Panc1 (cell line): ENCODE measurements at regions not wholly inside any gene's neighbourhood (a gene's known extent, or its start where the extent isn't known, plus 50 kb on each side); places are given as distances from the start of the nearest gene placed in this dataset.

Source experiments
- CTCF ChIP-seq: fragments of 450-650 bp; IDR thresholded peaks from 2 replicates; pipeline ENCODE4 v1.5.1; 2017; ENCODE audit warnings: mild to moderate bottlenecking
- POLR2AphosphoS5 ChIP-seq: IDR thresholded peaks from 2 replicates; pipeline ENCODE4 v1.6.1; 2012; ENCODE audit warnings: mild to moderate bottlenecking, low read depth, low read length, moderate library complexity
- SIN3A ChIP-seq: IDR thresholded peaks from 2 replicates; pipeline ENCODE4 v1.6.1; 2012; ENCODE audit warnings: low read depth, mild to moderate bottlenecking, low read length, moderate library complexity, borderline replicate concordance; ENCODE audit not compliant: insufficient read depth

GRCh38 chr17:55561973-55562495, 50.8 kb upstream of the SMIM36 start:
- no peak for TF ChIP-seq POLR2AphosphoS5
- TF ChIP-seq CTCF = no peak
- TF ChIP-seq SIN3A = no peak
